Lung microvascular endothelial cell (primary cell): ENCODE measurements at regions not wholly inside any gene's neighbourhood (a gene's known extent, or its start where the extent isn't known, plus 50 kb on each side); places are given as distances from the start of the nearest gene placed in this dataset.

Experiments used
- DNase-seq, 2 donors: peaks; one replicate each; pipeline versions ENCODE4 v3.0.0 to v3.0.0-alpha.2; 2010; ENCODE audit warnings: low read depth in 2 of 2

DNA sequence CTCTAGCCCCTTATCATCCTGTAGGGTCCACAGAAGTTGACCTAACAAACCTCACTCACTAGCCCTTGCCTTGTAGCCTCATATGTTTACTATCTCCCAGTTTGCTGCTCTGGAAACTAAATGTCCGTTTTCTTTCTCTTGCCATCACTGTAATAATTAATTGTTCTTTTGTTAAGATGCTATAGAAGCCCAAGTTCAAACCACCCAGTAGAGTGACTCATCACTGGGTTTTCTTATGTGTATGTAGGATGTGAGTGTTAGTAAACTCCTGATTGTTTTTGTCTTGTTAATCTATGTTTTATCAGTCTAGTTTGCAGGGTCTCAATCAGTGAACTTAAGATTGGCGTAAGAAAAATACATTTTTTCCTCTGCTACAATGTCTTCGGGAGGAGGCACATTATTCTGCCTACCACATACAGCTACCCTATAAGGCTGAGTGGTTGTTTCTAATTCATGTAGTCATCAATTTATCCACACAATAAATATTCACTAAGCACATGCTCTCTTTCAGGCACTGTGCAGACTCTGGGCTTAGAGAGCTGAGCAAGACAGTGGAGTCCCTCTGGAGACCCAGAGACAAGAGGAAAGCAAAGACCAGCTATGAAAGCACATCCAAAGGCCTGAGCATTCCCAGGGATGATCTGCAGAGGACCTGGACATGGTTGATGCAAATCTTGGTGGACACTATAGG lies 474.1 kb upstream of the AKR1E2 start:
- DNase-seq = peak in 1 of 2 donors; percentile 93

DNA sequence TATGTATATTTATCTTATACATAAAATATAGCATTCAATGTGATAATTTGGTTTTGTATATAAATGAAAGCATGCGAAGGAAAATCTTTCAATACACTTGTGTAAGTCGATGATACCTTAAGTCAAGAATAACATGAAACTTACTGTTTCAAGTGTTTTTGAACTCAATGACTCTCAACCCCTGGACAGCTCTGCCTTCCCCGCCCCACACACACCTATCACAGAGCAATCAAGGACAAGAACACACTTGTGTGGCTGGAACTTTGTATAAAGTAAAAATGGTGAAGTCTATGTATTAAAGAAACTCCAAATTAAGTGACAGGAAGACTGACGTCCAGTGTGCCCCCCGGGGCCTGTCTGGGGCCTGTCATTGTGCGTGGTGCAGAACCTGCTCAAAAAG lies 478.6 kb upstream of the AKR1E2 start:
- no peak for DNase-seq

DNA sequence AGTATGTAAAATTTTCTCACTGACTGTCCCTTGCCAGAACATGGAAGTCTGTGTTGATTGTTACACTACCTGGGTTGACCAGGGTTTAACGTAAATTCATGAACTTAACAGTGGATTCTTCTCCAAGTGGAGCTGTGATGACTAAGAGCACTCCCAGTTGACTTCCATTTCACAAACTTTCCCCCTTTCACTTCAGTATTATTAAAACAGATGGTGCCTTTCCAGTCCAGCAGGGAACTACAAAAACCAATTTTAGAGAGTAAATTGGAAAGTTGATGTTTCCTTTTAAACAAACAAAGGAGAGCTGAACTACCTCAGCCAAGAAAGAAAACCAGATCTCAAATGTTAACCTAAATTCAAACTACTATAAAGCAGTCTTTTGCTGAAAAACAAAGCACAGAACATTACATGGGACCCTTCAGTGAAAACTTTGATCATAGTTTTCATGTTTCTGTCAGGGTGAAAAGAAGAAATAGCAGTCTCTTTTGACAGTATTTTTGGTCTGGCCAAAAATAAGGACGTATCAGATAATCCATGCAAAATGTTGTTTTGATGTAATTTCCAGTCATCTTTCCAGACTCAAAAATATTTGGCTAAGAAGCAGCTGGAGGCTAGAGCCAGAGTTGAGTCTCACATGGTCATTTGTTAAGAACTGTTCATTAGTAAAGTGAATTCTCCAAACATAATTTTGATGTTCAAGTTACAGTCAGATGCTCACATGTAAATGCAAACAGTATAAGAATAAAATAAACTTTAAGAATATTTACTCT lies 479.9 kb upstream of the AKR1E2 start:
- no peak for DNase-seq

DNA sequence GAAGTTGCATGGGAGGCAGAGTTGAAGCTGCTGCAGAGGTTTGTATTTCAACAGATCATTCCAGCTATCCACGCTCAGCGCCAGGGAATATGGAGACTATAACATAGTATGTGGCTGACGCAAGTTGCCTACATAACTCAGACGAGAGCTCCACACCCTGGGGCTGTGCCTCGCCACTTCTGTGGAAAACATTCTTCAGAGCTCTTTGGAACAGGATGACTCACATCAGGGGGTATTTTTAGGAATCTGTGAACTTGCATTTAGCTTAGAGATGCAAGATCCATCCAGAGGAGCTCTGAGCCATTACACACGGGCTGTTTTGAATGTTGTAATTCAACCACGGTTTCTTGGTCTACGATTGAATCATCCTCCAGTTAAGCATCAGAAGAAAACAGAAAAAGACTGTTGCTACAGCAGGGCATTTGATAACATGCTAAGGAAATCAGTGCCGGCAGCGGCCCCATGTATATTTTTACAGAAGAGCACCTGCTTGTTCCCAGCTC lies 481.5 kb upstream of the AKR1E2 start:
- peak in 1 of 2 donors; percentile 55 for DNase-seq

DNA sequence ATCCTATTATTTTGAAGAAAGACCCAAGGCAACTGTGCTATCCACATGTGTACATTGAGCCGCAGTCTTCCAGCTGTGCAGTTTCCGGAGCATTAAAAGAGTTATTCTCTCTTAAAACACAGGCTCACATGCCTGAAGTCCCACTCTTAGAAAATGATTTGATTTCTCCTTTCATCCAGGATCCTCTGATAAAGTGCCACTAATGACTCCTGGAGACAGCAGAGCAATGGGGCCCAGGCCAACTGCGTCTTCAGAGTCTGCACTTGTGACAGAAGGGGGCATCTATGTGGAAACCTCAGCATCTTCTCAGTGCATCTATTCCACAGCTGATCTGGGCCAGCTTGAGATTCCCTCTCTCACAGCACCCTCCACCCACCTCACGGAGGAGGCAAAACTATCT lies 482.1 kb upstream of the AKR1E2 start:
- no peak for DNase-seq

DNA sequence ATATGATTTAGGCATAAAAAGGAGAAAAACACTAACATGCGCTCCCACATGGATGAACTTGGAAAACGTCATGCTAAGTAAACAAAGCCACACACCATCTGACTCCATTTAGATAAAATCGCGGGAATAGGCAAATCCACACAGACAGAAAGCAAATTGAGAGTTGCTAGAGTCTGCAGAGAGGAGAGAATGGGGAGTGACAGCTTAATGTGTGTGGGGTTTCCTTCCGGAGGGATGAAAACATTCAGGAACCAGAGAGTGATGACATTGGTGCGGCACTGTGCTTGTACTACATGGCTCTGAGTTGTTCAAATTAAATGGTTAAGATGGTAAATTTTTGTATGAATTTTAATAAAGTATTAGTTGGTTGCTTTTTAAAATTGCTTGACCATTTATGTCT lies 482.9 kb upstream of the AKR1E2 start:
- peak in 1 of 2 donors; percentile 48 for DNase-seq

DNA sequence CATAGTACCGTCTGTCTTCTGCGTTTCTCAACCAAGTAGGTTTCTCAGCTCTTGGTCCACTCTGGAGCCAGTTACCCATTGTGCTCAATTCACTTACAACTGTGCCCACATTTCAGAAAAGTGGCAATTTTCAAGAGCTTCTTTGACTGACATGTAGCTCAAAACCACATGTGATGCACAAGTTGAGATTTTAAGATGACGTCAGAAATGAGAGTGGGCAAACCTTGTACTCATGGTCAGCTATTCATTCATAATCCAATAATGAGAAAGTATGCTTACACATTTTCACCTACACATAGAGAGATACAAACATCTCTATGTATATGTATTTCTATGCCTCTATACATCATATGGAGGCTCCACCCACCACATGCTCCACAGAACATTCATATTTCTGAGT lies 487.2 kb upstream of the AKR1E2 start:
- no peak for DNase-seq

DNA sequence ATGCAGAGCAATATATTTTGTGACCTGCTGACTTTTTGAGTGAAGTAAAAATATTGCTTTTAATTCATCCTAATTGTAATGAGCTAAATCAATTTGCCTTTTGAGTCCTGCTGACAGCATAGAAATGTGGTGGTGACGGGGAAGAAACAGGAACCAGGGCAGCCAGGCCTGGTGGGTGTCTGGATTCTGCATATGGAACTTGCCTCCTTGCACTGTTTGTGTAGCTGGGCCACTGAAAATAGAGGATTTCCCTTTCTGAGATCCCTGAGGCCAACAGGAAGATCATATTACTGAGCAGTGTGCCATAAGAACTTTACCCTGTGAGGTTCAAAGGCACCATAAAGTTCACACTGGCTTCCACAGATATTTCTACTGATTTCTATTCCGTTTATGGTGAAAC lies 488.4 kb upstream of the AKR1E2 start:
- DNase-seq = peak in 1 of 2 donors; percentile 69

DNA sequence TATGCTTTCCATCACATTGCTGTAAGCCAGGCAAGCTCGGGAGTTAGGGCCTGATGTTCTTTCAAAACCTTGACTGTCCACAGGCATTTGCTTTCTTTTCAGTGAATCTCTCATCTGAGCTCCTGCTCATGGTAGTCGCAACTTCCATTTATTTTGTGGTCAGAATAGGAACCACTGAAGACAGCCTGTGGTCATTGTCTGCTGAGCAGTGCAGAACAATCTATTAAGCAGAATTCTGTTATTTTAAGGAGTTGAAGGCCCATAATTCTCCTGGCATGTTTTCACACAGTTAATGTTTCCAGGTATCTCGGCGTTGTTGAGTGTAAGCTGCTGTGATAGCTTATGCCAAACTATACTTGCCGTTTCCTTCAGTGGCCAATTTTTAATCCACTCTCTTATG lies 491.1 kb upstream of the AKR1E2 start:
- DNase-seq = no peak

DNA sequence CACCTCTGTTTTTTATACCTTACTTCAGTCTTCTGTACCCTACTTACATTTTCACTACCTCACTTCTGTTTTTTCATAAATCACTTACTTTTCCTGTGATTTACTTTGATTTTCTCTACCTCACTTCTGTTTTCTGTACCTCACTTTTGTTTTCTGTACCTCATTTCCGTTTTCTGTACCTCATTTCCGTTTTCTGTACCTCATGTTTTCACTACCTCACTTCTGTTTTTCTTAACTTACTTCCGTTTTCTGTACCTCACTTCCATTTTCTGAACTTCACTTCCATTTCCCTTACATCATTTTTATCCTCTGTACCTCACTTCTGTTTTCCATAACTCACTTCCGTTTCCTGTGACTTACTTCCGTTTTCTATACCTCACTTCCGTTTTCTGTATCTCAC lies 492.0 kb upstream of the AKR1E2 start:
- DNase-seq = no peak

DNA sequence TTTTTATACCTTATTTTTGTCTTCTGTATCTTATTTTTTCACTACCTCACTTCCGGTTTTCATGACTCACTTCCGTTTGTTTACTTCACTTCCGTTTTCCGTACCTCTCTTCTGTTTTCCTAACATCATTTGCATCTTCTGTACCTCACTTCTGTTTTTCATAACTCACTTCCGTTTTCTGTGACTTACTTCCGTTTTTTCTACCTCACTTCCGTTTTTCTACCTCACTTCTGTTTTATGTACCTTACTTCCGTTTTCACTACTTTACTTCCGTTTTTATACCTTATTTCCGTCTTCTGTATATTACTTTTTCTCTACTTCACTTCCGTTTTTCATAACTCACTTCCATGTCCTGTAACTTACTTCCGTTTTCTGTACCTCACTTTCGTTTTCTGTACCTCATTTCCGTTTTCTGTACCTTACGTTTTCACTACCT lies 492.5 kb upstream of the AKR1E2 start:
- DNase-seq = no peak

DNA sequence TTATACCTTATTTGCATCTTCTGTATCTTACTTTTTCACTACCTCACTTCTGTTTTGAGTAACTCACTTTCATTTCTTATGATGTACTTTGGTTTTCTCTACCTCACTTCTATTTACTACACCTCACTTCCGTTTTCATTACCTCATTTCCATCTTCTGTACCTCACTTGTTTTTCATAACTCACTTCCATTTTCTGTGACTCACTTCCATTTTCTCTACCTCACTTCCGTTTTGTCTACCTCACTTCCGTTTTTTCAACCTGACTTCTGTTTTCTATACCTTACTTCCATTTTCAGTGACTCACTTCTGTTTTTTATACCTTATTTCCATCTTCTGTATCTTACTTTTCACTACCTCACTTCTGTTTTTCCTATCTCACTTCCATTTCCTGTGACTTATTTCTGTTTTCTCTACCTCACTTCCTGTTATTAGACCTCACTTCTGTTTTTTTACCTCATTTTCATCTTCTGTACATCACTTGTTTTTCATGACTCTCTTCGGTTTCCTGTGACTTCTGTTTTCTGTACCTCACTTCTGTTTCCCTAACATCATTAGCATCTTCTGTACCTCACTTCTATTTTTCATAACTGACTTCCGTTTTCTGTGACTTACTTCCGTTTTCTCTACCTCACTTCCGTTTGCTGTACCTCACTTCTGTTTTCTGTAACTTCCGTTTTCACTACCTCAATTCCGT lies 493.1 kb upstream of the AKR1E2 start:
- no peak for DNase-seq

DNA sequence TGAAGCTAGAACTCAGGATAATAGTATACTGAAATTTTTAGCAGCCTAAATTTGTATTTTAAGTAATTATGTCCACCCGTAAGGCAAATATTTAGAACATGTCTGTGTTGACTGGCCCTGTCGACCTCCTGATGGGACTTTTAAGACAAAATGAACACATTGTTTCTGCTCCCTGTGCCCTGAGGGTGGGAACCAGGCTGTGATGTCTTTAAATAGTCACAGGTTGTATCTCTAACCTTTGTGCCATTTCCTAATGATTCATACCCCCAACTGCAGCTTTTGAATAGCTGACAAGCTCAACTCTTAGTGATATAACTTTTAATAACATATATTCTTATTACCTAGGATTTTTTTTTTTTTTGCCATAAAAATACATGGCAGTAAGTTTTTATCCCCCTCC lies 494.9 kb upstream of the AKR1E2 start:
- DNase-seq = peak; percentile 37 to 94

DNA sequence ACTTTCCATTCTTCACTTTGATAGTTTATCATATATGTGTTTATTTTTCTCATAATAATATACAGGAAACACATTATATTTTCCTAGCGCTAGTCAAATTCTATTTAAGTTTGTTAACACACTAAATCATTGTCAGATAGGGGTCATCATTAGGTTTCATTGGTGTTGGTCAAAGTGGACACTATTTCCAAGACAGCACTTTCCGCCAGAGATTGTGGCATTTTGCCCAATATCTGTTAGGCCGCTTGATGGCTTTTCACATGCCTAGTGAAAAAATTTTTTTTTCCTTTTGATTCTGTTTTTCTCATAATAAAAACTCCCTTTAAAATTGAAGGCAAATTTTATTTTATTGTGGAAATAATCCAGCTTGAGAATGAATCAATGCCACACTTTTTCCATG lies 495.4 kb upstream of the AKR1E2 start:
- DNase-seq = peak in 1 of 2 donors; percentile 97

DNA sequence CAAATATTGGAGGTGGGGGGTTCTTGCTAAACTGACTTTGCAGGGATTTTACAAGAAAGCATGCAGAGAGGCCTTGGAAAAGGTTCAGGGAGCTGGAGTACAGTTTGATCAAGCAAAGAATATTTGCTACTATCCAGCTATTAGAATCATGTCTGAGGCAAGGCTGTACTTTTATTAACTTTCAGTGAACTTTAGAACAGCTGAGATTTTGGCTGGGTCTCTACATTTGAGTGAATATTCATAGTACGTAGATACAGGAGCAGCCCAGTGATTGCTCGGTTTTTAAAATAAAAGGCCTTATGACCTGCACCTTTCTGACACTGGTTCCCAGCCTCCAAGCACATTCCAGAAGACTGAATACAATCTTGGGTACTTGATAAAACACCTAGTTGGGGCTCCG lies 496.8 kb upstream of the AKR1E2 start:
- no peak for DNase-seq

DNA sequence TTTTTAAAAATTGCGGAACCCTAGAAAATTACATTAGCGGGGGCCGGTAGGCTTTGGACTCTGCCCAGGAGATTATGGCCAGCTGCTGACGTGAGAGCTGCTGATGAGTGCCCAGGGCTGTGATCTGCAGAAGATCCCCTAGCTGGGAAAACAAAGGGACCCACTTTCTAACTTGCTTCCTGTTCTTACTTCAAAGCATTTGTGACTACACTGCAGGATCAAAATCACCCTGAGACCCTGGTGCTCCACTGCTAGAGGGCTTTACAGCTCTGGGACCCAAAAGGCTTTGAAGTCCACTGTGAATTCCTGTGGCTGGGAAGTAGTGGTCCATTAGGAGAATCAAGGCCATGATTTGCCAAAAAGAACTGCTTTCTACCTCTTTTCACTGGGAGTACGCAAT lies 499.4 kb upstream of the AKR1E2 start:
- no peak for DNase-seq

DNA sequence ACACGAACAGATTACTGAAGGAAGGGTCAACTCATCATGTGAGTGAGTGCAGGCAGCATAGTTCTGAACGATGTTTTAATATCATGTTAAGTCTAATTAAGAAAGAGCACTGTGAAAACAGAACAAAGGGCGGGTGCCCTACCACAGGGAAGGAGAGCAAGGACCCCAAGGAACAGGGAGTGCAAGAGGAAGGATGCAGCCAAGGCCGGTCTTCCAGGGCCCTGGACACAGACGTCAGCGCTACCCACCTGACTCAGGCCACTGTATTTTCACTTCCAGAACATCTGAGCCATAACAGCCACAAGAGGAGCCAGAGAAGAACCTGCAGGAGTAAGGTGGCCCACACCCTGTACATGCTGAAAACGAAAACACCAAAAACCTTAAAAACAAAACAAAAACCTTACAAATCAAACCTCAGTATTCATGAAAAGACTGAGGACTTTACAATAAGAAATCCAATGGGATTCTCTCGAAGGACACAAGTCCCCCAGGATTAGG lies 506.1 kb upstream of the AKR1E2 start:
- no peak for DNase-seq

DNA sequence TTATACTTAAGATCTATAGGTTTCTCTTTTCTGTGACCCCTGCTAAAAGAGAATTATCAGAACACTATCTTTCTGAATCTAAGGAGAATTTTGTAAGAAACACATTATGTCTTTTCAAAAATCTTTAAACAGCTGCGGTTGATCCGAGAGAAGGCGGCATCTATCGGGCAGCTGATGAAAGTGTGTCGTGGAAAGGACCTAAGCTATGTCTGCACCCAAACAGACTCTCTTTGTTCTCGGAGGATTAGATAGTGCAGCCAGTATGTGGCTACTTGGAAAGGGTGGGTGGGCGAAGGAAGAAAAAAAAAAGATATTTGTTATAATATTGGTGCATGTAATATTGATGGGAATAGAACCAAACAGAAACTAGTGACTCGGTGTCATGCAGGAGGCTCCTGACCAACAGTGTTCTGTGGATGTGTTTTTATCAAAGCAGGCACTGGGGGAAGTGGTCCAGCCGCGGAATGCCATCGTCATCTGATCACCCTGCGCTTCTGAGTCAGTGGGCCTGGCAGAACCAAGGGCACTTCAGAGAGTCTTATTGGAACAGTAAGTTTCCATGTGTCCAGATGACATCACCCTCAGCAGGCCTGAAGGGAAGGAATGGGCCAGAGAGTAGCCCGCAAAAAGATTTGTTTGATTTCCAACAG lies 509.7 kb upstream of the AKR1E2 start:
- no peak for DNase-seq

DNA sequence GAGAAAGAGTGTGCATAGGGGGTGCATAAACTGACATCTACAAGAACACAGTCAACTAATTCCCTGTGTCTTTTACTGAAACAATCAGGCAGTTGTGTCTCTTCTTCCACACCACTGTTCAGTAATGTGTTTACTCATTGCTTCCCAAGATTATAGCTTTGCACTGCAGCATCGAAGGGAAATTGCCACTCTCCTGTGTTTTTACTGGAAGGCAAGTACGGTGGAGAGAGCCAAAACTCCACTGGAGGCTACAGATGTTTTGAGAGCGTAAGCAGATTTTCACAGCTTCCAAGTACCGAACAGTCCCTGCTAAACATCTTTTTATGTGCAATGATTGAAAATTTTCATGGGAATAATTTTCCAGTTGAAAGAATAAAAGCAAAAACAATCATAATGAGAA lies 510.5 kb upstream of the AKR1E2 start:
- DNase-seq = peak in 1 of 2 donors; percentile 87

DNA sequence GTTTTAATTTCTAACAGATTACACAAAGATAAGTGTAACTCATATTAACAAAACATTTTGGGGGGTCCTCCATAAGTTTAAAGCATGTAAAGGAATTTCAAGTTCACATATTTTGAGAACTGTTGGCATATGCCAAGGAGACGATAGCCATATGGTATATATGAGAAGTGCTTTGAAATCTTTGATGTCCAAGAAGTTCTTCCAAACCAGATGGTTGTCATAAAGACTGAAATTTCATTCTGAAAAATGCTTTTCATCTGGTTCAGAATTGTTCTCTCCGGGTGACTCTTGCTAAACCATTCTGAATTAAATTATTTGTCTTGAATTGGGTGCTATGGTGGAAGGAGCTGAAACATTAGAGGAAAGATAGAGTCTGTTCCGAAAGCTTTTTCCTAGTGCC lies 513.0 kb upstream of the AKR1E2 start:
- DNase-seq = no peak

DNA sequence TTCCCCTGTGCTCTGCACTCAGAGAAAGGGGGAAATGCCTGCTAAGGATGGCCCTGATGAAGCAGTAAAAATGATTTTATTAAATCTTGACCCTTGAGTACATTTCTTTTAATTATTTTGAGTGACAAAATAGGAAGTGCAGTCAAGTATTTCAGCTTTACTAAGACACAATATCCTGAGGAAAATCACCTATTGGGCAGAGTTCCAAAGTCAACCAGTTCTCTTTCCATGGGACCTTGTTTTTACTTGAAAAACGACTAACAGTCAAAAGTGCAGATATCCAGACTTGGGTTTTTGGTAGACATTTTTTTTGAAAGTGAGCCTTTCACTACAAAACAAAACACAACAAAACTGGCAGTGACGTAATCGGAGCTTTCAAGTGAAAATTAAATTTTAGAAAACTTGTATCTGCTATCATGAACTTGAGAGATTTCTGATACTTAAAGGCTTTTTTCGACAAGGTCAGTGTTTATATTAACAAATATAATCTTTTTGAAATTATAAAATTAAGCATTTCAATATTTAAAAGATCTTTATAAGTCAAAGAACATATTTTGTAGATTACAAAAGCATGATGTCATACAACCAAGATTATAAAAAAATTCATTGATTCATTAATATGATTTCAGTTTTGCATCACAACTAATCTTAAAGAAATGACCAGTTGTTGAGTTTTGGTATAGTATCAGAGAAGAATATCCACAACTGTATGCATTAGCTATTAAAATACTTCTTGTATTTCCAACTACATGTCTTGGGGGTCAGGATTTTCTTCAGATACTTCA lies 513.8 kb upstream of the AKR1E2 start:
- peak; percentile 27 to 55 for DNase-seq
